Gastroesophageal sphincter (tissue), 4 donors: ENCODE measurements at regions not wholly inside any gene's neighbourhood (a gene's known extent, or its start where the extent isn't known, plus 50 kb on each side); places are given as distances from the start of the nearest gene placed in this dataset.

ENCODE experiments used
- ATAC-seq: fragments of 150-250 bp; one replicate; pipeline ENCODE4 v1.9.1; 2016; ENCODE audit warnings: mild to moderate bottlenecking, moderate library complexity
- H3K27ac ChIP-seq, 4 donors: fragments of 200-600 bp; sonication (generic) in 3 of 4; 1 replicate in 3 of 4; 2 replicates in 1 of 4; pipeline ENCODE4 v1.5.1; 2016 to 2019
- H3K27me3 ChIP-seq: fragments of 200-600 bp; sonication (generic); one replicate; pipeline ENCODE4 v1.5.1; 2019
- H3K36me3 ChIP-seq, 2 donors: fragments of 200-600 bp; sonication (generic); one replicate each; pipeline ENCODE4 v1.5.1; 2019; ENCODE audit warnings: control low read depth in 1 of 2
- H3K4me1 ChIP-seq, 3 donors: fragments of 200-600 bp; sonication (generic); 1 replicate in 2 of 3; 2 replicates in 1 of 3; pipeline ENCODE4 v1.5.1; 2016 to 2019; ENCODE audit warnings: control low read depth in 2 of 3
- H3K4me3 ChIP-seq, 2 donors: fragments of 200-600 bp; sonication (generic); one replicate each; pipeline ENCODE4 v1.5.1; 2019; ENCODE audit warnings: mild to moderate bottlenecking in 1 of 2, moderate library complexity in 1 of 2
- H3K9me3 ChIP-seq, 3 donors: fragments of 200-600 bp; sonication (generic); one replicate each; pipeline ENCODE4 v1.5.1; 2017 to 2019; ENCODE audit warnings: control low read depth in 2 of 3
- EP300 ChIP-seq: sonication (generic); formaldehyde crosslinking; IDR thresholded peaks from one replicate; pipeline ENCODE4 v1.6.1; 2017; ENCODE audit warnings: antibody characterized with exemption, mild to moderate bottlenecking
- POLR2A ChIP-seq, 2 donors: fragments of 450-650 bp; IDR thresholded peaks; one replicate each; pipeline ENCODE4 v1.6.1; 2017; ENCODE audit warnings: antibody characterized with exemption in 2 of 2, mild to moderate bottlenecking in 2 of 2, moderate library complexity in 1 of 2
- POLR2AphosphoS5 ChIP-seq: sonication (generic); formaldehyde crosslinking; IDR thresholded peaks from one replicate; pipeline ENCODE4 v1.6.1; 2017; ENCODE audit warnings: antibody characterized with exemption
- WGBS, 2 donors: methylation state at CpG; one replicate each; pipeline ENCODE4 v1.1.5; 2018; ENCODE audit warnings: low coverage in 1 of 2; 5-methylcytosine and 5-hydroxymethylcytosine counted together
- TF ChIP-seq, protein P1 (sequence below), 4 experiments: fragments of 200-600 bp in 2 of 4; fragments of 450-650 bp in 2 of 4; sonication (generic) in 1 of 4; IDR thresholded peaks; one replicate each; pipeline ENCODE4 v1.5.1; 2017 to 2019; ENCODE audit warnings: antibody characterized with exemption in 4 of 4, mild to moderate bottlenecking in 2 of 4, moderate library complexity in 2 of 4

DNA sequence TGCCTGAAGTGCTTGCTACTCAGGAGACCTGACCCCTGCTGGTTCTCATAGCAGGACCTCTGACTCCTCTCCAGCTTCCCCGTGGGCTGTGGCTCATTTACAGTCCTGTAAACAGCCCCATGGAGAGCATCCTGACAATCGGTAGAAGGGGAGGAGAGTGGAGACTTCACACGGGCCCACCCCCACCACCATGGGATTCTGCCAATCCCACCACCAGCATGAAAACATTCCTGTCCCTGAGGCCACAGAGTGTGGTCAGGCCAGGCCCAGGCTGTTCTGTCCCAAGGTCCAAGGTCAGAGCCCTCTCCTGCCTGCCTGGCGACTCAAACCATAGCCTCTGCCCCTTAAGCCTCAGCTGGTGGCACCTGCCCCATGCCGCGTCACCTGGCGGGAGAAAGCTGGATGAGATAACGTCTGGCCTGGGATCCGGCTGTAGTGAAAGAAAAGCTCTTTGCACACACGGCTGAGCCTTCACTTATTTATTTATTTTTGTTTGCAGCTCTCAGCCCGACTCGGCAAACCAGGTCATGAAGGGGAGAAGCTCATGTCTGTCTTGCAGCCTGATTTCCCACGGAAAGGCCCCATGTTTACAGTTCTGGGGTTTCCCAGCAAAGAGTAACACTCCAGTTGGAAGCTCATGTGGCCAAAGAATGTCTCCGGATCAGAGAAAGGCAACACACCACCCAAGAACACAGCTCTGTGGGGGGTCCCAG lies 293.6 kb upstream of the ZMIZ1 start:
- Histone ChIP-seq H3K4me1 (peaks cover 2 to 69% (median 20%) of the 10 kb centered on the region in 3 donors), H3K9me3 (no peaks in the 10 kb centered on the region), H3K27me3 (no peaks in the 10 kb centered on the region), H3K27ac (peak overlapping the region in 3 of 4 donors; percentile 4 to 68 (median 60)), H3K4me3 (no peak overlapping the region), H3K36me3 (no peaks in the 10 kb centered on the region)
- WGBS, 2 donors, result 38 to 48% methylated on average over 1 to 7 of the region's 14 CpGs
- TF ChIP-seq EP300, result no peak
- TF ChIP-seq, protein P1, sequence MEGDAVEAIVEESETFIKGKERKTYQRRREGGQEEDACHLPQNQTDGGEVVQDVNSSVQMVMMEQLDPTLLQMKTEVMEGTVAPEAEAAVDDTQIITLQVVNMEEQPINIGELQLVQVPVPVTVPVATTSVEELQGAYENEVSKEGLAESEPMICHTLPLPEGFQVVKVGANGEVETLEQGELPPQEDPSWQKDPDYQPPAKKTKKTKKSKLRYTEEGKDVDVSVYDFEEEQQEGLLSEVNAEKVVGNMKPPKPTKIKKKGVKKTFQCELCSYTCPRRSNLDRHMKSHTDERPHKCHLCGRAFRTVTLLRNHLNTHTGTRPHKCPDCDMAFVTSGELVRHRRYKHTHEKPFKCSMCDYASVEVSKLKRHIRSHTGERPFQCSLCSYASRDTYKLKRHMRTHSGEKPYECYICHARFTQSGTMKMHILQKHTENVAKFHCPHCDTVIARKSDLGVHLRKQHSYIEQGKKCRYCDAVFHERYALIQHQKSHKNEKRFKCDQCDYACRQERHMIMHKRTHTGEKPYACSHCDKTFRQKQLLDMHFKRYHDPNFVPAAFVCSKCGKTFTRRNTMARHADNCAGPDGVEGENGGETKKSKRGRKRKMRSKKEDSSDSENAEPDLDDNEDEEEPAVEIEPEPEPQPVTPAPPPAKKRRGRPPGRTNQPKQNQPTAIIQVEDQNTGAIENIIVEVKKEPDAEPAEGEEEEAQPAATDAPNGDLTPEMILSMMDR (IDR thresholded peaks at IDR 0.05), result peak in 1 of 4 experiments; percentile 24
- no peak for ATAC-seq

DNA sequence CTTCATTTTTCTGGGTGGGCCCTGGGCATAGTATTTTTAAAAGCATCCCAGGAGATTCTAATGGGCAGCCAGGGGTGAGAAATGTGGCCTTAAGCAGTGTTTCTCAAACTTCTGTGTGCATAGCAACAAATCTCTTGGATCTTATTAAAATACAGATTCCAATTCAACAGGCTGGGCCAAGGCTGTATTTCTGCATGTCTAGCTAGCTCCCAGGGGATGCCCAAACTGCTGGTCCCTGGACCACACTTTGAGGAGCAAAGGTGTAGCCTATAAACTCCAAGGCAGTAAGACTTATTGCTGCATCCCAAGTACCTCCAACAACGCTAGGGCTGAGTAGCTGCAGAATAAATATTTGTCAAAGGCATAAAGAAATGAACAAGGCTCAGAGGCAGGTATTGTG lies 292.9 kb upstream of the ZMIZ1 start:
- no peaks in the 10 kb centered on the region for H3K36me3 ChIP-seq
- no peaks in the 10 kb centered on the region for H3K9me3 ChIP-seq
- H3K27ac ChIP-seq, result peak overlapping the region in 3 of 4 donors; percentile 4 to 68 (median 60)
- no peaks in the 10 kb centered on the region for H3K27me3 ChIP-seq
- no peak for ATAC-seq
- H3K4me3 ChIP-seq, result no peak overlapping the region
- H3K4me1 ChIP-seq, result peaks cover 2 to 68% (median 20%) of the 10 kb centered on the region in 3 donors
- 33 to 71% methylated on average over 1 of the region's 1 CpG for WGBS, 2 donors
- no peak for TF ChIP-seq POLR2A (IDR thresholded peaks at IDR 0.05)
- no peak for TF ChIP-seq EP300
- TF ChIP-seq POLR2AphosphoS5, result no peak
- TF ChIP-seq, protein P1 (IDR thresholded peaks at IDR 0.05), result no peak

DNA sequence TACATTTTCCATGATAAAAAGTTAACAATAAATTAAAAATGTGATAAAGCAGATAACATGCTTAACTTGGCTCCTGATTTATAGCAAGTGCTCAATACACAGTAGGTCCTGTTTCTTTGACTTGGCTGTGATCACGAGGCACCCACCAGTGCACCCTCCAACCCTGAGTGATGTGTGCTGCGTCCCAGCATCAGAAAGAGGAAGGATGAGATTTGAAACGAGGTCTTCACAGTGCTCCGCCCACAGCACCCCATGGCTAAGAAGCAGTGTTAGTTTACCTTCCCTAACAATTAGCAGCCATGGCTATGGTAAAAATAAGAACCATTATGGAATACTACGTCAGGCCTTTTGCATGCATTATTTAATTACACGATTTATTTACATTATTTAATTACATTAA lies 292.0 kb upstream of the ZMIZ1 start:
- TF ChIP-seq, protein P1 (IDR thresholded peaks at IDR 0.05), result no peak
- TF ChIP-seq POLR2AphosphoS5, result no peak
- TF ChIP-seq EP300, result no peak
- no peak for TF ChIP-seq POLR2A (IDR thresholded peaks at IDR 0.05)
- Histone ChIP-seq H3K4me3 (no peak overlapping the region), H3K36me3 (no peaks in the 10 kb centered on the region), H3K27me3 (no peaks in the 10 kb centered on the region), H3K4me1 (peaks cover 2 to 60% (median 20%) of the 10 kb centered on the region in 3 donors), H3K9me3 (no peaks in the 10 kb centered on the region), H3K27ac (peak overlapping the region in 3 of 4 donors; percentile 60 to 75 (median 68))
- WGBS, 2 donors, result 59 to 77% methylated on average over 6 of the region's 6 CpGs
- no peak for ATAC-seq

DNA sequence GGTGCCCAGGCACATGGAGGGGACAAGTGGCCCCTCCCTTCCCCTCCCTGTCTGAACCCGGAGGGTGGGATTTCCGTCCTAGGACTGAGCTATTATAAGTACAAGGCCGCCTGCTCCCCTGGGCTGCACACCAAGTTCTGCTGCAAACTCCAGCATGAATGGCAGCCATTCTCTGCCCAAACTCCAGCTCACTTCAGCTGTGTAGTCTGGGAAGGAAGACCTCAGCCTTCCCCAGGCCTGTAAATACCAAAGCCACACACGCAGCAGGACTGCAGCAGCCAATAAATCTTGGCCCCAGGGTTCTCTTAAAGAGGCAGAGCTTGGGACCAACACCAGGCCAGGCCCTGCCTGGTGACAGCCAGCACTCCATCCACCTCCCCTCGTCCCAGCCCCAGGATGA lies 291.3 kb upstream of the ZMIZ1 start:
- peak; percentile 62 for TF ChIP-seq POLR2AphosphoS5
- TF ChIP-seq, protein P1 (IDR thresholded peaks at IDR 0.05), result no peak
- ATAC-seq, result peak; percentile 79
- H3K4me1 ChIP-seq, result peaks cover 0 to 52% (median 20%) of the 10 kb centered on the region in 3 donors
- no peaks in the 10 kb centered on the region for H3K27me3 ChIP-seq
- no peaks in the 10 kb centered on the region for H3K9me3 ChIP-seq
- no peaks in the 10 kb centered on the region for H3K36me3 ChIP-seq
- peak overlapping the region; percentile 4 to 75 (median 64) for H3K27ac ChIP-seq
- H3K4me3 ChIP-seq, result no peak overlapping the region
- WGBS, 2 donors, result 10% methylated on average over 2 of the region's 5 CpGs; no CpG with 5 or more reads in 1 of the 2 donors

DNA sequence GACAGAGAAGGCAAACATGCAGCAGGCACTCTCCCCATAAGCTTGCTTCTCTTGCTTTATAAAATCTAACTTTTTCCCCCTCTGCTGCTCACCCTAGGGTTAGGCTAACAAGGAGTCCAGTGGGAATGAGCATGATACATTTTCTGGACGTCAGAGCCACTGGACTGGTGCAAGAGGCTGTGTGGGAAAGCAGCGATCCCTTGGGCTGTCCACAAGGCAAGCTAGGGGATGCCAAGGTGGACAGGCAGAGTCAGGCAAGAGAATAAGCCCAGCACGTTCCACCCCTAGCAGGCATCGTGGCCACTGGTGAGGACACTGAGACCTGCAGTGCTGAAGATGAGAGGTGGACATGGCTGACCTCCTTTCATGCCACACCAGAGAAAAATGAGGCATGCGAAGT lies 290.9 kb upstream of the ZMIZ1 start:
- no peaks in the 10 kb centered on the region for H3K9me3 ChIP-seq
- peak; percentile 72 for ATAC-seq
- no peak overlapping the region for H3K4me3 ChIP-seq
- TF ChIP-seq, protein P1 (IDR thresholded peaks at IDR 0.05), result no peak
- no peak for TF ChIP-seq POLR2AphosphoS5
- no peak for TF ChIP-seq POLR2A (IDR thresholded peaks at IDR 0.05)
- no peak for TF ChIP-seq EP300
- whole genome bisulfite sequencing, 2 donors, result 100% methylated on average over 1 of the region's 5 CpGs; no CpG with 5 or more reads in 1 of the 2 donors
- H3K36me3 ChIP-seq, result no peaks in the 10 kb centered on the region
- no peaks in the 10 kb centered on the region for H3K27me3 ChIP-seq
- peak overlapping the region; percentile 4 to 75 (median 64) for H3K27ac ChIP-seq
- H3K4me1 ChIP-seq, result peaks cover 0 to 51% (median 20%) of the 10 kb centered on the region in 3 donors
